WTC11 (cell line): ENCODE measurements at regions not wholly inside any gene's neighbourhood (a gene's known extent, or its start where the extent isn't known, plus 50 kb on each side); places are given as distances from the start of the nearest gene placed in this dataset.
A peak's percentile ranks its signal among the peaks of the same experiment; 100 is the strongest.

Source experiments
- ATAC-seq: fragments of 200-7000 bp; cut with Tn5 transposase; 2 replicates; pipeline ENCODE4 v1.10.0; 2021; ENCODE audit warnings: mild to moderate bottlenecking, moderate library complexity
- CTCF ChIA-PET: fragments of 300-600 bp; sonication (Branson Sonifier 250); formaldehyde crosslinking; loops from one replicate; lab custom pipeline; 2021; ENCODE audit warnings: antibody characterized with exemption; lab: Charles Lee
- POLR2A ChIA-PET: fragments of 350-600 bp; sonication (Branson Sonifier 250); formaldehyde crosslinking; loops from one replicate; lab custom pipeline; 2021; ENCODE audit warnings: antibody characterized with exemption; lab: Charles Lee
- DNase-seq: peaks from one replicate; pipeline ENCODE4 v3.0.0; 2021; ENCODE audit warnings: low spot score
- H3K27ac Mint-ChIP-seq: 2 replicates; pipeline ENCODE4 v1.8.0; 2021; ENCODE audit warnings: mixed read lengths
- H3K27me3 Mint-ChIP-seq: 2 replicates; pipeline ENCODE4 v1.8.0; 2021; ENCODE audit warnings: low read depth, mild to moderate bottlenecking, moderate library complexity, mixed read lengths
- H3K36me3 Mint-ChIP-seq: 2 replicates; pipeline ENCODE4 v1.8.0; 2021; ENCODE audit warnings: mixed read lengths
- H3K4me1 Mint-ChIP-seq: 2 replicates; pipeline ENCODE4 v1.8.0; 2022; ENCODE audit warnings: mixed read lengths
- H3K4me3 Mint-ChIP-seq: 2 replicates; pipeline ENCODE4 v1.8.0; 2021; ENCODE audit warnings: mild to moderate bottlenecking, moderate library complexity, mixed read lengths
- H3K9me3 Mint-ChIP-seq: 2 replicates; pipeline ENCODE4 v1.8.0; 2021; ENCODE audit warnings: mixed read lengths
- CREM ChIP-seq: sonication (generic); formaldehyde crosslinking; IDR thresholded peaks from 2 replicates; pipeline ENCODE4 v1.8.1; 2022; ENCODE audit warnings: mild to moderate bottlenecking, missing genetic modification reagents, moderate library complexity
- E2F4 ChIP-seq: sonication (generic); formaldehyde crosslinking; IDR thresholded peaks from 2 replicates; pipeline ENCODE4 v1.8.1; 2022; ENCODE audit warnings: low read depth, mild to moderate bottlenecking, moderate library complexity, missing genetic modification reagents, borderline replicate concordance
- GRHL2 ChIP-seq: fragments of 250-450 bp; sonication (Bioruptor Pico); IDR thresholded peaks from 2 replicates; pipeline ENCODE4 v1.8.0; 2022; ENCODE audit warnings: mild to moderate bottlenecking, moderate library complexity; ENCODE audit not compliant: insufficient replicate concordance, severe bottlenecking
- GTF2I ChIP-seq: fragments of 250-450 bp; sonication (Bioruptor Pico); conservative IDR thresholded peaks from 2 replicates; pipeline ENCODE4 v1.4.0; 2021; ENCODE audit warnings: mild to moderate bottlenecking
- HMGA2 ChIP-seq: fragments of 250-450 bp; sonication (Bioruptor Pico); IDR thresholded peaks from 2 replicates; pipeline ENCODE4 v1.4.0; 2021; ENCODE audit warnings: mild to moderate bottlenecking, moderate library complexity
- IRF2 ChIP-seq: sonication (generic); formaldehyde crosslinking; IDR thresholded peaks from 2 replicates; pipeline ENCODE4 v1.8.0; 2022; ENCODE audit warnings: low read depth, missing genetic modification reagents, borderline replicate concordance
- MAX ChIP-seq: sonication (generic); formaldehyde crosslinking; IDR thresholded peaks from 2 replicates; pipeline ENCODE4 v1.8.0; 2022; ENCODE audit warnings: mild to moderate bottlenecking, missing genetic modification reagents
- NFATC4 ChIP-seq: fragments of 250-450 bp; sonication (Bioruptor Pico); IDR thresholded peaks from 2 replicates; pipeline ENCODE4 v1.9.0; 2021; ENCODE audit warnings: mild to moderate bottlenecking
- PRRX2 ChIP-seq: fragments of 250-450 bp; sonication (Bioruptor Pico); IDR thresholded peaks from 2 replicates; pipeline ENCODE4 v1.8.0; 2021; ENCODE audit warnings: mild to moderate bottlenecking
- RELA ChIP-seq: sonication (generic); formaldehyde crosslinking; IDR thresholded peaks from 2 replicates; pipeline ENCODE4 v1.8.1; 2022; ENCODE audit warnings: missing genetic modification reagents, mild to moderate bottlenecking, borderline replicate concordance
- SMAD3 ChIP-seq: sonication (generic); formaldehyde crosslinking; IDR thresholded peaks from 2 replicates; pipeline ENCODE4 v1.8.0; 2022; ENCODE audit warnings: missing genetic modification reagents, mild to moderate bottlenecking, borderline replicate concordance
- SMAD4 ChIP-seq: sonication (generic); formaldehyde crosslinking; IDR thresholded peaks from 2 replicates; pipeline ENCODE4 v1.8.0; 2022; ENCODE audit warnings: mild to moderate bottlenecking, missing genetic modification reagents
- SOX15 ChIP-seq: fragments of 250-450 bp; sonication (Bioruptor Pico); IDR thresholded peaks from 2 replicates; pipeline ENCODE4 v1.9.0; 2021; ENCODE audit warnings: mild to moderate bottlenecking
- SP1 ChIP-seq: sonication (generic); formaldehyde crosslinking; conservative IDR thresholded peaks from 2 replicates; pipeline ENCODE4 v1.8.1; 2022; ENCODE audit warnings: missing genetic modification reagents
- TP53 ChIP-seq: sonication (generic); formaldehyde crosslinking; IDR thresholded peaks from 2 replicates; pipeline ENCODE4 v1.8.1; 2023; ENCODE audit warnings: mild to moderate bottlenecking, missing genetic modification reagents
- ZNF317 ChIP-seq: sonication (generic); formaldehyde crosslinking; IDR thresholded peaks from 2 replicates; pipeline ENCODE4 v1.8.1; 2023; ENCODE audit warnings: low read depth, mild to moderate bottlenecking, moderate library complexity, missing genetic modification reagents, borderline replicate concordance
- ZNF532 ChIP-seq: fragments of 250-450 bp; sonication (Bioruptor Pico); IDR thresholded peaks from 2 replicates; pipeline ENCODE4 v1.9.0; 2021; ENCODE audit warnings: mild to moderate bottlenecking, borderline replicate concordance
- TF ChIP-seq, protein P1 (sequence below): fragments of 200-600 bp; IDR thresholded peaks from 2 replicates; pipeline ENCODE4 v1.8.0; 2022; ENCODE audit warnings: antibody characterized with exemption
- TF ChIP-seq, protein P2 (sequence below): fragments of 250-450 bp; sonication (Bioruptor Pico); IDR thresholded peaks from 2 replicates; pipeline ENCODE4 v2.1.2; 2022; ENCODE audit warnings: mild to moderate bottlenecking, moderate library complexity
- TF ChIP-seq, protein P3 (sequence below): sonication (generic); formaldehyde crosslinking; IDR thresholded peaks from 2 replicates; pipeline ENCODE4 v1.8.0; 2022; ENCODE audit warnings: mild to moderate bottlenecking, missing genetic modification reagents

DNA sequence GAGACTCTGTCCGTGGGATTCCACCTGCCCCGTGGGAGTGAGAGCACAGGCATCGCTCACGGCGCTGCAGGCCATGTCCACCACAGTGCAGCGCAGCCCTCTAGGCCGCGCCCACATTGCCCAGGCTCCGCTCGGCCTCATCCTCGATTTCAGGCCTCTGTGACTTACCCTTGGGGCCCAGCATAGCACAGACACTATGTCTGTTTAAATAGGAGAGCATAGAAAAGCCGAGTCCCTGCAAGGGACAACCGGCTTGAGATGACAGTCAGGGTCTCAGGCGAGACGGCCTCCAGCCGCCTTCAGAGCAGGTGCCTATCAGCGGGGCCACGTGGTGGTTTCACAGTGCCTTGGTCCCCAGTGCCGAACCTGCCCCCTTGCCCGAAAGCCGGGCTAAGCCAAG is 56.9 kb upstream of the POFUT2 start (continued):
- TF ChIP-seq, protein P1, sequence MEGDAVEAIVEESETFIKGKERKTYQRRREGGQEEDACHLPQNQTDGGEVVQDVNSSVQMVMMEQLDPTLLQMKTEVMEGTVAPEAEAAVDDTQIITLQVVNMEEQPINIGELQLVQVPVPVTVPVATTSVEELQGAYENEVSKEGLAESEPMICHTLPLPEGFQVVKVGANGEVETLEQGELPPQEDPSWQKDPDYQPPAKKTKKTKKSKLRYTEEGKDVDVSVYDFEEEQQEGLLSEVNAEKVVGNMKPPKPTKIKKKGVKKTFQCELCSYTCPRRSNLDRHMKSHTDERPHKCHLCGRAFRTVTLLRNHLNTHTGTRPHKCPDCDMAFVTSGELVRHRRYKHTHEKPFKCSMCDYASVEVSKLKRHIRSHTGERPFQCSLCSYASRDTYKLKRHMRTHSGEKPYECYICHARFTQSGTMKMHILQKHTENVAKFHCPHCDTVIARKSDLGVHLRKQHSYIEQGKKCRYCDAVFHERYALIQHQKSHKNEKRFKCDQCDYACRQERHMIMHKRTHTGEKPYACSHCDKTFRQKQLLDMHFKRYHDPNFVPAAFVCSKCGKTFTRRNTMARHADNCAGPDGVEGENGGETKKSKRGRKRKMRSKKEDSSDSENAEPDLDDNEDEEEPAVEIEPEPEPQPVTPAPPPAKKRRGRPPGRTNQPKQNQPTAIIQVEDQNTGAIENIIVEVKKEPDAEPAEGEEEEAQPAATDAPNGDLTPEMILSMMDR, result no peak
- no peak for TF ChIP-seq TP53 (CRISPR knock-in tag)

DNA sequence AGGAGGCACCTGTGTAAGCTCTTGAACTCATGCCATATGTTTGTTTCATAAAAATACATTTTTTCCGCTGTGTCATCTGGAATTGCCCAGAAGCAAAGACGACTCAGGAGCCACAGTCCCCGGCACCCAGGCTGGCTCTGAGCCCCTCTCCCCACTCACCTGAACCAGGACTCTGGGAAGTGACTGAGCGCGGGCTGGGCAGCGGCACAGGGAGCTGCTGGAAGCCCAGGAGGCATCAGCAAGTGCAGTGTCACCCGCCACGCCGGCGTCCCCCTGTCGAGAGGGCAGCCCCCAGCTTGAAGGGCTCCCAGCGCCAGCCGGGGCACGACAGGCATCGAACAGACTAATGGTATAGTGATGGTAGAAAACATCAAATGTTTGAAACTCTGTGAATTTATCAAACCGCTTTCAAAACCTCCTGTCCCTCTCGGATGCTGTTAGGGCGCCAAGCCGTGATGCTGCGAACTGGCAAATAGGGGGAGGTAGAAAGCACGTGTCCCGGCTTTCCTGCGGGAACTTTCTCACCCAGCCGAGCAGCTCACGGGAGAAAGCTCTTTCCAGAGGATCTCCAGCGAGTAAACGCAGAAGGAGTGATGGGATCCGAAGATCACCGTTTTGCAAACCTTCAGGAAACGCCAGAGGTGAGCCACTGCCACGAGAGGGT is 57.8 kb upstream of the COL18A1 start:
- ChIA-PET POLR2A (interaction anchor here (0.6 kb wide), 1 partner anchor 138 kb away, joined by 7 read pairs; no protein-coding TSS in a partner anchor), CTCF (interaction anchor here (0.9 to 1.9 kb wide), 12 partner anchors 10 to 207 kb away, joined by 3 to 21 read pairs (median 5); no protein-coding TSS in a partner anchor)
- peaks cover 6% of the 10 kb centered on the region for H3K9me3 Mint-ChIP-seq
- no peaks in the 10 kb centered on the region for H3K36me3 Mint-ChIP-seq
- peak; percentile 73 for ATAC-seq
- H3K27me3 Mint-ChIP-seq, result peaks cover 9% of the 10 kb centered on the region
- no peak for TF ChIP-seq E2F4 (CRISPR knock-in tag)
- no peak for TF ChIP-seq PRRX2
- TF ChIP-seq MAX (CRISPR knock-in tag), result peak; percentile 53; the same call in 1 of the 2 replicates
- no peaks in the 10 kb centered on the region for H3K4me1 Mint-ChIP-seq
- H3K4me3 Mint-ChIP-seq, result no peak overlapping the region
- peak; percentile 47 for DNase-seq
- no peak overlapping the region for H3K27ac Mint-ChIP-seq

GRCh38 chr21:45347712-45348499 is 57.1 kb upstream of the COL18A1 start:
- Mint-ChIP-seq H3K27me3 (peaks cover 9% of the 10 kb centered on the region), H3K36me3 (no peaks in the 10 kb centered on the region), H3K27ac (no peak overlapping the region), H3K4me3 (no peak overlapping the region), H3K4me1 (no peaks in the 10 kb centered on the region), H3K9me3 (peaks cover 6% of the 10 kb centered on the region)
- ATAC-seq (peak; percentile 17; the same call in 1 of the 2 replicates), DNase-seq (no peak)
- CTCF ChIA-PET, result interaction anchor here (0.9 to 1.9 kb wide), 12 partner anchors 10 to 208 kb away, joined by 3 to 21 read pairs (median 5); no protein-coding TSS in a partner anchor
- POLR2A ChIA-PET, result no interaction called here
- TF ChIP-seq SMAD4 (CRISPR knock-in tag) (no peak), CREM (CRISPR knock-in tag) (no peak), NFATC4 (CRISPR knock-in tag) (no peak), IRF2 (no peak), HMGA2 (CRISPR knock-in tag) (no peak), RELA (no peak), ZNF532 (CRISPR knock-in tag) (no peak), SP1 (CRISPR knock-in tag) (no peak), SMAD3 (no peak), ZNF317 (no peak), GRHL2 (CRISPR knock-in tag) (no peak), SOX15 (CRISPR knock-in tag) (no peak), GTF2I (CRISPR knock-in tag) (no peak), MAX (CRISPR knock-in tag) (no peak)
- TF ChIP-seq, protein P2, sequence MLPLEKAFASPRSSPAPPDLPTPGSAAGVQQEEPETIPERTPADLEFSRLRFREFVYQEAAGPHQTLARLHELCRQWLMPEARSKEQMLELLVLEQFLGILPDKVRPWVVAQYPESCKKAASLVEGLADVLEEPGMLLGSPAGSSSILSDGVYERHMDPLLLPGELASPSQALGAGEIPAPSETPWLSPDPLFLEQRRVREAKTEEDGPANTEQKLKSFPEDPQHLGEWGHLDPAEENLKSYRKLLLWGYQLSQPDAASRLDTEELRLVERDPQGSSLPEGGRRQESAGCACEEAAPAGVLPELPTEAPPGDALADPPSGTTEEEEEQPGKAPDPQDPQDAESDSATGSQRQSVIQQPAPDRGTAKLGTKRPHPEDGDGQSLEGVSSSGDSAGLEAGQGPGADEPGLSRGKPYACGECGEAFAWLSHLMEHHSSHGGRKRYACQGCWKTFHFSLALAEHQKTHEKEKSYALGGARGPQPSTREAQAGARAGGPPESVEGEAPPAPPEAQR (CRISPR knock-in tag), result no peak
- TF ChIP-seq, protein P3, sequence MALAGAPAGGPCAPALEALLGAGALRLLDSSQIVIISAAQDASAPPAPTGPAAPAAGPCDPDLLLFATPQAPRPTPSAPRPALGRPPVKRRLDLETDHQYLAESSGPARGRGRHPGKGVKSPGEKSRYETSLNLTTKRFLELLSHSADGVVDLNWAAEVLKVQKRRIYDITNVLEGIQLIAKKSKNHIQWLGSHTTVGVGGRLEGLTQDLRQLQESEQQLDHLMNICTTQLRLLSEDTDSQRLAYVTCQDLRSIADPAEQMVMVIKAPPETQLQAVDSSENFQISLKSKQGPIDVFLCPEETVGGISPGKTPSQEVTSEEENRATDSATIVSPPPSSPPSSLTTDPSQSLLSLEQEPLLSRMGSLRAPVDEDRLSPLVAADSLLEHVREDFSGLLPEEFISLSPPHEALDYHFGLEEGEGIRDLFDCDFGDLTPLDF (CRISPR knock-in tag), result no peak
